ENCODE measurements at regions not wholly inside any gene's neighbourhood (a gene's known extent, or its start where the extent isn't known, plus 50 kb on each side); places are given as distances from the start of the nearest gene placed in this dataset.

GRCh38 chr13:26468265-26468801, 89.2 kb upstream of the WASF3 start:
- no peak overlapping the region for H3K4me3 ChIP-seq
- H3K27ac ChIP-seq = no peak overlapping the region
- WGBS, 3 donors = 18 to 38% (median 20%) methylated on average over 6 of the region's 6 CpGs
- no peaks in the 10 kb centered on the region for H3K4me1 ChIP-seq
- no peak for ATAC-seq
- intact Hi-C loops (cut with DNase I) = no loop called here
- H3K27me3 ChIP-seq (ENCODE audit: insufficient read depth in 3 of 3, low read length in 2 of 3) = peaks cover 0 to 15% (median 2%) of the 10 kb centered on the region in 3 donors
- H3K9me3 ChIP-seq = no peaks in the 10 kb centered on the region
- no peak for TF ChIP-seq CTCF (IDR thresholded peaks at IDR 0.05)
- no peaks in the 10 kb centered on the region for H3K36me3 ChIP-seq (ENCODE audit: insufficient read depth in 1 of 2, low read depth in 1 of 2)
- no peak for DNase-seq

GRCh38 chr13:26469602-26470001, 87.9 kb upstream of the WASF3 start:
- Histone ChIP-seq H3K27ac (no peak overlapping the region), H3K36me3 (ENCODE audit: insufficient read depth in 1 of 2, low read depth in 1 of 2) (no peaks in the 10 kb centered on the region), H3K4me3 (no peak overlapping the region), H3K27me3 (ENCODE audit: insufficient read depth in 3 of 3, low read length in 2 of 3) (peaks cover 0 to 10% (median 2%) of the 10 kb centered on the region in 3 donors), H3K4me1 (no peaks in the 10 kb centered on the region), H3K9me3 (no peaks in the 10 kb centered on the region)
- DNase-seq = no peak
- intact Hi-C loops (cut with DNase I) = no loop called here
- no peak for TF ChIP-seq CTCF (IDR thresholded peaks at IDR 0.05)
- ATAC-seq = no peak
- 19 to 42% (median 33%) methylated on average over 4 of the region's 4 CpGs for WGBS, 3 donors

- H3K9me3 ChIP-seq = no peaks in the 10 kb centered on the region
Observed at GRCh38 chr13:26471807-26472206, 85.7 kb upstream of the WASF3 start.

GRCh38 chr13:26473571-26474230, 83.8 kb upstream of the WASF3 start:
- Histone ChIP-seq H3K27ac (no peak overlapping the region), H3K27me3 (ENCODE audit: insufficient read depth in 3 of 3, low read length in 2 of 3) (peaks cover 0 to 2% (median 0%) of the 10 kb centered on the region in 3 donors), H3K36me3 (ENCODE audit: insufficient read depth in 1 of 2, low read depth in 1 of 2) (no peaks in the 10 kb centered on the region), H3K9me3 (no peaks in the 10 kb centered on the region), H3K4me1 (no peaks in the 10 kb centered on the region), H3K4me3 (no peak overlapping the region)
- intact Hi-C loops (cut with DNase I) = no loop called here
- 31 to 51% (median 36%) methylated on average over 5 of the region's 5 CpGs for WGBS, 3 donors
- ATAC-seq = no peak
- no peak for DNase-seq
- TF ChIP-seq CTCF (IDR thresholded peaks at IDR 0.05) = no peak

More at GRCh38 chr13:26471807-26472206, 85.7 kb upstream of the WASF3 start:
- DNase-seq (no peak), ATAC-seq (no peak)
- WGBS, 3 donors = 82 to 84% (median 82%) methylated on average over 8 of the region's 8 CpGs
- Histone ChIP-seq H3K4me3 (no peak overlapping the region), H3K27me3 (ENCODE audit: insufficient read depth in 3 of 3, low read length in 2 of 3) (peaks cover 0 to 2% (median 0%) of the 10 kb centered on the region in 3 donors), H3K36me3 (ENCODE audit: insufficient read depth in 1 of 2, low read depth in 1 of 2) (no peaks in the 10 kb centered on the region), H3K4me1 (no peaks in the 10 kb centered on the region), H3K27ac (no peak overlapping the region)
- no peak for TF ChIP-seq CTCF (IDR thresholded peaks at IDR 0.05)
- intact Hi-C loops (cut with DNase I) = no loop called here

Measured in psoas muscle (tissue), 7 donors.